MM.1S (cell line): ENCODE measurements at regions not wholly inside any gene's neighbourhood (a gene's known extent, or its start where the extent isn't known, plus 50 kb on each side); places are given as distances from the start of the nearest gene placed in this dataset.

ENCODE experiments used
- DNase-seq: peaks from one replicate; pipeline ENCODE4 v3.0.0-alpha.2; 2015
- H2AFZ ChIP-seq: fragments of 300-600 bp; sonication (generic); 2 replicates; pipeline ENCODE4 v1.6.0; 2016; ENCODE audit warnings: antibody characterized with exemption, low read length
- H3F3A ChIP-seq: fragments of 300-600 bp; sonication (generic); 2 replicates; pipeline ENCODE4 v1.6.1; 2016; ENCODE audit warnings: mild to moderate bottlenecking, antibody characterized with exemption, low read length, moderate library complexity, mixed read lengths; ENCODE audit not compliant: insufficient read depth
- H3K27ac ChIP-seq: fragments of 300-600 bp; sonication (generic); 2 replicates; pipeline ENCODE4 v1.5.1; 2016; ENCODE audit warnings: mild to moderate bottlenecking, low read length
- H3K27me3 ChIP-seq: fragments of 300-600 bp; sonication (generic); replicated peaks from 2 replicates; pipeline ENCODE4 v1.6.0; 2016; ENCODE audit warnings: low read length; ENCODE audit not compliant: insufficient read depth
- H3K36me3 ChIP-seq: fragments of 300-600 bp; sonication (generic); replicated peaks from 2 replicates; pipeline ENCODE4 v1.6.1; 2016; ENCODE audit warnings: mild to moderate bottlenecking, low read length, mixed read lengths; ENCODE audit not compliant: insufficient read depth
- H3K4me1 ChIP-seq: fragments of 300-600 bp; sonication (generic); 2 replicates; pipeline ENCODE4 v1.6.1; 2016; ENCODE audit warnings: low read length, mixed read lengths
- H3K4me2 ChIP-seq: fragments of 300-600 bp; sonication (generic); 2 replicates; pipeline ENCODE4 v1.6.0; 2016; ENCODE audit warnings: low read depth, low read length
- H3K4me3 ChIP-seq: fragments of 300-600 bp; sonication (generic); 2 replicates; pipeline ENCODE4 v1.5.1; 2016; ENCODE audit warnings: low read length, mixed read lengths
- H3K79me2 ChIP-seq: fragments of 300-600 bp; sonication (generic); 2 replicates; pipeline ENCODE4 v1.6.1; 2016; ENCODE audit warnings: mixed run types, low read length, mixed read lengths
- H3K9ac ChIP-seq: fragments of 300-600 bp; sonication (generic); 2 replicates; pipeline ENCODE4 v1.6.1; 2016; ENCODE audit warnings: low read length, mixed read lengths
- H3K9me2 ChIP-seq: fragments of 300-600 bp; sonication (generic); replicated peaks from 2 replicates; pipeline ENCODE4 v1.6.1; 2016; ENCODE audit warnings: mild to moderate bottlenecking, low read length, mixed read lengths; ENCODE audit not compliant: insufficient read depth
- H3K9me3 ChIP-seq: fragments of 300-600 bp; sonication (generic); replicated peaks from 2 replicates; pipeline ENCODE4 v1.6.1; 2016; ENCODE audit warnings: mild to moderate bottlenecking, low read length, mixed read lengths; ENCODE audit not compliant: insufficient read depth
- H4K20me1 ChIP-seq: fragments of 300-600 bp; sonication (generic); 2 replicates; pipeline ENCODE4 v1.6.1; 2016; ENCODE audit warnings: mild to moderate bottlenecking, low read length, moderate library complexity, mixed read lengths; ENCODE audit not compliant: insufficient read depth
- CTCF ChIP-seq: fragments of 300-600 bp; sonication (generic); IDR thresholded peaks from 2 replicates; pipeline ENCODE4 v1.5.1; 2016; ENCODE audit warnings: antibody characterized with exemption, low read length, mixed read lengths
- EZH2 ChIP-seq: fragments of 300-600 bp; sonication (generic); optimal IDR thresholded peaks from 2 replicates; pipeline ENCODE3; 2017; ENCODE audit warnings: low read depth, mild to moderate bottlenecking, antibody characterized with exemption, low read length, mixed read lengths
- EZH2phosphoT487 ChIP-seq: fragments of 300-600 bp; sonication (generic); IDR thresholded peaks from 2 replicates; pipeline ENCODE4 v1.6.1; 2018; ENCODE audit warnings: antibody characterized with exemption, low read length

GRCh38 chr4:98745366-98745765, 87.0 kb upstream of the TSPAN5 start:
- no peaks in the 10 kb centered on the region for H3K36me3 ChIP-seq
- DNase-seq = no peak
- peak; percentile 11; the same call in 1 of the 2 replicates for TF ChIP-seq CTCF
- no peak for TF ChIP-seq EZH2
- TF ChIP-seq EZH2phosphoT487 = no peak

GRCh38 chr4:98744372-98745150, 86.2 kb upstream of the TSPAN5 start:
- Histone ChIP-seq H3K27me3 (no peaks in the 10 kb centered on the region), H3K4me2 (no peak overlapping the region), H3K9me3 (no peaks in the 10 kb centered on the region), H3F3A (no peaks in the 10 kb centered on the region), H3K9me2 (no peaks in the 10 kb centered on the region), H3K79me2 (no peaks in the 10 kb centered on the region), H3K4me1 (no peaks in the 10 kb centered on the region), H4K20me1 (no peaks in the 10 kb centered on the region), H3K9ac (no peak overlapping the region), H3K4me3 (no peak overlapping the region), H3K36me3 (no peaks in the 10 kb centered on the region), H2AFZ (no peak overlapping the region), H3K27ac (no peak overlapping the region)
- TF ChIP-seq EZH2 = no peak
- TF ChIP-seq EZH2phosphoT487 = no peak
- no peak for TF ChIP-seq CTCF
- DNase-seq = no peak

More at GRCh38 chr4:98745366-98745765, 87.0 kb upstream of the TSPAN5 start:
- Histone ChIP-seq H3F3A (no peaks in the 10 kb centered on the region), H3K4me3 (no peak overlapping the region), H3K79me2 (no peaks in the 10 kb centered on the region), H3K9me2 (no peaks in the 10 kb centered on the region), H3K27me3 (no peaks in the 10 kb centered on the region), H3K9me3 (no peaks in the 10 kb centered on the region), H3K4me1 (no peaks in the 10 kb centered on the region), H4K20me1 (no peaks in the 10 kb centered on the region), H2AFZ (no peak overlapping the region), H3K27ac (no peak overlapping the region), H3K4me2 (no peak overlapping the region), H3K9ac (no peak overlapping the region)

GRCh38 chr4:98741952-98742351, 83.5 kb upstream of the TSPAN5 start:
- H3K4me2 ChIP-seq = no peak overlapping the region
- no peaks in the 10 kb centered on the region for H3K36me3 ChIP-seq
- H4K20me1 ChIP-seq = no peaks in the 10 kb centered on the region
- H3K9me2 ChIP-seq = no peaks in the 10 kb centered on the region
- no peaks in the 10 kb centered on the region for H3K9me3 ChIP-seq
- H2AFZ ChIP-seq = no peak overlapping the region
- H3F3A ChIP-seq = no peaks in the 10 kb centered on the region
- TF ChIP-seq EZH2 (no peak), CTCF (no peak), EZH2phosphoT487 (no peak)
- no peaks in the 10 kb centered on the region for H3K4me1 ChIP-seq
- no peak overlapping the region for H3K27ac ChIP-seq
- H3K27me3 ChIP-seq = no peaks in the 10 kb centered on the region
- no peak for DNase-seq
- H3K4me3 ChIP-seq = no peak overlapping the region
- H3K9ac ChIP-seq = no peak overlapping the region
- no peaks in the 10 kb centered on the region for H3K79me2 ChIP-seq
